Putamen (tissue), 1 donor: ENCODE measurements at regions not wholly inside any gene's neighbourhood (a gene's known extent, or its start where the extent isn't known, plus 50 kb on each side); places are given as distances from the start of the nearest gene placed in this dataset.
"Not testable (repeated sequence)": the region's sequence is repeated elsewhere in the genome, so short reads cannot be mapped to it uniquely, and the experiment has no call there.

Experiments used
- DNase-seq: peaks from one replicate; pipeline ENCODE4 v3.0.0-alpha.2; 2016; ENCODE audit warnings: low spot score

DNA sequence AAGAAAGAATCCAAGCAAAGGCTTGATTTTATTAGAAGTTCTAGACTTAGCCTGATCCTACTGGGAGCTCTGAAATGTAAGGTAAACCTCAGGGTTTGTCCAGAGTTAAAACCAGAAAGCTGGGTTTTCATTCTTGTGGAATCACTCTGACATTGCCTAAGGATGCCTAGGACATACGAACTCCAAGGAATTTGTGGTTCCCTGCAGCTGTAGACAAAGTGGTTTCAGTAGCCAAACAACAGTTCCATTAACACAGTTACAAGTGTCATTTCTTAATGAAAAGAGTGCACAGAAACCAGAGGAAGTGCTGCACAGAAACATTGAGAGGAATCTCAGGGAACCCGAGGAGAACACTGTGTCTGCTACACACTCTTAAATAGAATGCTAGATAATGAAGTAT is 221.4 kb upstream of the ST6GAL2 start:
- DNase-seq: no peak

GRCh38 chr2:107108556-107108955 is 222.6 kb upstream of the ST6GAL2 start:
- no peak for DNase-seq

DNA sequence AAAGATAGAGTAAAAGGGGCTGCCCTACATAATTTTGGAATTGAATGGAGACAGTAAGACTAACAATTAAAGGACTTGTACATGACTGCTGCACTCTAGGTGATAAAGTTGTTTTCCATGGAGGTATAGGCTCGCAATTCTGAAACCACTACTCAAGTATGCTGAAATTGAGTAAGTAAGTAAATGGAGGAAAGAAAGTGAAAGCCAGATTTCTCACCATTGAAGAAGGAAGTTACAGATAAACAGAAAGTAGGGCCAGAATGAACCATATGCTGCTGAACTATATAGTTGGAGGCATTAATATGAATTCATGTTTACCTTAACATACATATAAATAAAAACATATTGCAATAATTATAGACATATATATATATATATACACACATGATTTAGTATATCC is 225.7 kb upstream of the ST6GAL2 start:
- DNase-seq: no peak

DNA sequence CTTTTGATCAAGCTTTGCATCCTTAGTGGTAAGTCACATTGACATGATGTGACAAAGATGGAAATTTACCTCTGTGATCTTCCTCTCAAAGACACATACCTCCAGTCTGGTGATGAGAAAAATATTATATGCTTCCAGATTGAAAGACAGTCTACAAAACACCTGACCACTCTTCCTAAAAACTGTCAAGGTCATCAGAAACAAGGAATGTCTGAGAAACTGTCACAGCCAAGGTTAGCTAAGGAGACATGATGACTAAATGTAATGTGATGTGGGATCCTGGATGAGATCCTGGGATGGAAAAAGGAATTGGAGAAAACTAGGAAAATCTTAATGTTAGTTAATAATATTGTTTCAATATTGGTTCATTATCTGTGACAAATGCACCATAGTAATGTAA is 226.6 kb upstream of the ST6GAL2 start:
- no peak for DNase-seq

DNA sequence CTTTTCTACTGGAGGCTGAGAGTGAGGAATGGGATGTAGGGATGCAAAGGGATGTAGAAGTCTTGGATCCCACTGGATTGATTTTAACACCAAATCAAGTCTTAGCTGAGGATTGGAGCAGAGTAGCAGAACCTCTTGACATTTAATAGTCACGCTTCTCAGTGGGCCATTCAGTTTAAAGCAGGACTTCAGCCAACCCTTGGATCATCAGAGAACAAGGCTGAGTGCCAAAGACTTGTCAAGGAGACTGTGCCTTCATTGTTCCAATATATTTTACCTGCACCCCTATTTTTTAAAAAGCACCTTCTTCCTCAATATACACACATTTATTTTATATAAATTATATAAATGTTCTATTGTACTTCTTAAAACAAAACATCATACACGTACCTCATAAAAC is 242.4 kb upstream of the ST6GAL2 start:
- no peak for DNase-seq

DNA sequence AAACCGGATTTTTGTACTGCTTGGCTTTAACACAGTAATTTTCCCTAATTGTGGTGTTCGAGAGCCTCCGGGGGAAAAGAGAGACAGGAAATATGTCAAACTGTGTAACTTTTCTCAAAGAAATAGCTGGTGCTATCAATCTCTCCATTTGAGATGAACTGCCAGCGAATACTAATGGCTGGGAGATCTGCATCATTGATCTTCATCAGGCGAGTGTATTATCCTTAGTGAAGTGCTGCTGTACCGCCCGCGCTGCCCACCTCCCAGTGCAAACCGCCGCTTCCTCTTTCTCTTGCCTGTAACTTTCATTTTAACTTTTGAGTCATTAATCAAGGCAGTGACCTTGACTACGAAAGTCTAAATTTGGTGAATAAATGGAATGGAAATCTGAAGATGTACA is 246.1 kb upstream of the ST6GAL2 start:
- no peak for DNase-seq

DNA sequence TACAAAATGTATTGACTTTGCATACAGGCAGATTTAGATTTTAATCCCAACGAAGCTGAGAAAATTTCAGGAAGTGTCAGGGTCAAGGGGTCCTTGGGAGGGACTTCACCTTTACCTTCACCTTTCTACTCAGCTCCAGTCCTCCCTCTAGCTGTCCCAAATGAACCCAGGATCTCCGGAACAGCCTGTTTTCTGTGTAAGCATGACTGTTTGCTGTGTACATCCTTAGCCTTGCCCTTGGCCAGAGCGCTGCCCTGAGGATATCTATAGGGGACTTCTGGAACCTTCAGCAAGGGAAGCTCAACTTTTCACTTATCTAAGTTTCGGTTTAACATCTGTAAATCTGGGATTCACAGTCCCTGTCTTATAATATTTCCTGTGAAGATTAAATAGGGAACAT is 246.8 kb upstream of the ST6GAL2 start:
- DNase-seq: no peak

DNA sequence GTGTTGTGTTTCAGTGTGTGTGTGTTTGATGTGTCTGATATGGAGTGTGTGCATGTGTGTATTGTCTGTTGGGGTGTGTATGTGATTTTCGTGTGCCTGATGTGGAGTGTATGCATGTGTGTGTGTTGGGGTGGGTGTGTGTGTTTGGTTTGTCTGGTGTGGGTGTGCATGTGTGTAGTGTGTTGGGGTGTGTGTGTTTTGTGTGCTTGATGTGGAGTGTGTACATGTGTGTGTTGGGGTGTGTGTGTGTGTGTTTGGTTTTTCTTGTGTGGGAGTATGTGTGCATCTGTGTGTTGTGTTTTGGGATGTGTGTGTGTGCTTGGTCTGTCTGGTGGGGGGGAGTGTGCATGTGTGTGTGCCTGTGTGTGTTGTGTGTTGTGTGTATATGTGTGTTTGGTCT is 247.4 kb upstream of the ST6GAL2 start:
- no peak for DNase-seq

DNA sequence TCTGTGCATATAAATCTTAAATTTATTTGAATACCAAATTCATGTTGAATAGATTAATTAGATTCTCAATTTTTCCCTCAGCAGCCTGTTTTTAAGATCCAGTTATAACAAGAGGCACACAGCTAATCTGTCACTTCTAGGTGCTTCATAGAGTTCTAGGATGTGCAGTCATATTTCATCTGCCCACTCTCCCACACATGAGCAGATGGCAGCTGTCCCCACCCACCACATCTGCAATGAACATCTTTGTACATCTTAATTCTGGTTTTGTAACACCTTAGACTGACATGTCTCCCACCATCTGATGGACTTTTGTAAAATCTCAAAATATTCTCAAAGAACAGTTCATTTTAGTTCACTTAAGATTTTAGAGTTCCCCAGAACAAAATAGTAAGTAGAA is 250.8 kb upstream of the ST6GAL2 start:
- peak; percentile 29 for DNase-seq

GRCh38 chr2:107137706-107138105 is 251.7 kb upstream of the ST6GAL2 start:
- no peak for DNase-seq

- DNase-seq: no peak
Measured at GRCh38 chr2:107146181-107146580, 260.2 kb upstream of the ST6GAL2 start.

DNA sequence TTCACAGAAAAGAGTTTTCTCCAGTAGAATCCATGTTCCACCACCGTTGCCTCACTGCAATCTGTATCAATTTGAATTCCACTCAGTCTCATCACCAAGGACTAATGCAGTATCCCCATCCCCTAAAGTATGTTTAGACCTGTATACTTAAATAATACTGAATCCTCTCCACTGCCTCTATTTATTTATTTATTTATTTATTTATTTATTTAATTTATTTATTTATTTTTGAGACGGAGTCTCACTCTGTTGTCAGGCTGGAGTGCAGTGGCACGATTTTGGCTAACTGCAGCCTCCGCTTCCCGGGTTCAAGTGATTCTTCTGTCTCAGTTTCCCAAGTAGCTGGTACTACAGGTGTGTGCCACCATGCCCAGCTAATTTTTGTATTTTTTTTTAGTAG is 260.7 kb upstream of the ST6GAL2 start:
- DNase-seq: not testable (repeated sequence)

- DNase-seq: no peak
Measured at GRCh38 chr2:107148055-107148454, 262.1 kb upstream of the ST6GAL2 start.

- no peak for DNase-seq
Measured at GRCh38 chr2:107148496-107148895, 262.5 kb upstream of the ST6GAL2 start.

- DNase-seq: no peak
Measured at GRCh38 chr2:107160640-107161239, 274.8 kb upstream of the ST6GAL2 start.

DNA sequence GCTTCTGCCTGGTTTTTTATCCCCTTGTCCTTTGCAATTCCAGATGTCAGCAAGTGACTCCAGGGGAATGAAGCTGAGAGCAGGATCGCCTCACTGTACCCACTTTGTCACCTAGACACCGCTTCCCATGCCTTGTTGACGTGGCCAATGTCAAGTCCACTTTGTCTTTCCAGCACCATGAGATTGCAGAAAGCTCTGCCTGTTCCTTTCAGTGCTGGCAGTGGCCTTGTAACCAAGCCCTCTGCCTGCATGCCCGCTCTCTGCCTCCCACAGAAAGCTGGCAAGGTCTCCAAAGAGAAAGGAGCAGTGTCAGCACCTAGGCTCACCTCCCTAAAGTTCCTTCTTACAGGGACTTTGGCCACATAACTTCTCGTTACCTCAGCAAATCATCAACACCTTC is 282.2 kb upstream of the ST6GAL2 start:
- DNase-seq: no peak

DNA sequence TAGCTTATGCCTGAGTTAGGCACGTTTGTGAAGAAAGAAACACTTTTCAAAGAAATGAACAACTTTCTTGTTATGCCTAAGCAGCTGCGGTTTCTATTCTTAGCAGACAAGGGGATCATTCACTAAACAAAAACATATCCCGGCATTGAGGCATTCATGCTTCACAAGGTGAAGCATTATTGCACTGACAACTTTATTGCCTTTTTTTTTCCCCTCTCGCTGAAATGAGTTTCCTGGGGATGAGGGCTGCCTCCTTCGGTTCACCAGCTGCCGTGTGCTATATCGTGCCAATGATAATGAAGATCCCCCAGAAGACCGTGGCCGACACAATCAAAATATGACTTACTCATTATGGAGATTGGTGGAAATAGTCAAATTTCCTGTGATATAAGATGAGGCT is 288.2 kb upstream of the ST6GAL2 start:
- DNase-seq: no peak

DNA sequence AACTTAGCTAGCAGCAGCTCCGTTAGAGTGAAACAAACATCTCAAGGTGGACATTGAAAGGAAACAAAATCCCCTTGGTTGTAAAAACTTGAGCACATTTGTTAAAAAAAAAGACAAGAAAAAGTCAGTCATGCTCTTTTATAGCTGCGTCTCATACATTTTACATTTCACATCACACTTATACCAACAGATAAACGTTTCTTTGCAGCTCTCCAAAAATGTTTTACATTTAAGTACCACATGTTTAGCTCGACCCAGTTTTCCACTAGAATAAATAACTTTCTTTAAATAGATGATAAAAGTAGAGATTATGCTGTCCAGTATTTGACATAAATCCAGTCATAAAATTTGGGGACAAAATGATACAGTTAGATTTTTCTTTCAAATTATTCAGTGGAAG is 297.0 kb upstream of the ST6GAL2 start:
- no peak for DNase-seq

DNA sequence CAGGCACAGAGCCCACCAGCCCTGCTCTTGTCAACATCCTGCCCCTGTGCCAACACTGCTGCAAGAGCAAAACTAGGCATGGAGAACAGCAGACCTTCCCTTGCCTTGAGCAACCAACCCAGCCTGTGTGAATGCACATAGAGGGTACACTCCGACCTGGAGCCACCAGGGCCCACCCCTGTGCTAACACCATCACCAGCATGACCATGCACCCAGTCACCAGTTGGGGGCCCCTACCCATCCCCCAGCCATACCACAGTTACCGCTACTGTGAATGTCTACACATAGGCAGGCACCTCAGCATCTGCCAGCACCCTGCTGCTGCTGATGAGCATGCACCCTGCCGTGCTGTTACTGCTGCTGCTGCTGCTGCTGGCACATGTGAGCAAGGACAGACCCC is 301.9 kb upstream of the ST6GAL2 start:
- DNase-seq: no peak

- DNase-seq: no peak
Measured at GRCh38 chr2:107195631-107196030, 309.7 kb upstream of the ST6GAL2 start.

- no peak for DNase-seq
Measured at GRCh38 chr2:107197594-107198294, 311.8 kb upstream of the ST6GAL2 start.

- no peak for DNase-seq
Measured at GRCh38 chr2:107202962-107203591, 317.1 kb upstream of the ST6GAL2 start.
